ENCODE measurements at regions not wholly inside any gene's neighbourhood (a gene's known extent, or its start where the extent isn't known, plus 50 kb on each side); places are given as distances from the start of the nearest gene placed in this dataset.
"Not testable (repeated sequence)": the region's sequence is repeated elsewhere in the genome, so short reads cannot be mapped to it uniquely, and the experiment has no call there.

DNA sequence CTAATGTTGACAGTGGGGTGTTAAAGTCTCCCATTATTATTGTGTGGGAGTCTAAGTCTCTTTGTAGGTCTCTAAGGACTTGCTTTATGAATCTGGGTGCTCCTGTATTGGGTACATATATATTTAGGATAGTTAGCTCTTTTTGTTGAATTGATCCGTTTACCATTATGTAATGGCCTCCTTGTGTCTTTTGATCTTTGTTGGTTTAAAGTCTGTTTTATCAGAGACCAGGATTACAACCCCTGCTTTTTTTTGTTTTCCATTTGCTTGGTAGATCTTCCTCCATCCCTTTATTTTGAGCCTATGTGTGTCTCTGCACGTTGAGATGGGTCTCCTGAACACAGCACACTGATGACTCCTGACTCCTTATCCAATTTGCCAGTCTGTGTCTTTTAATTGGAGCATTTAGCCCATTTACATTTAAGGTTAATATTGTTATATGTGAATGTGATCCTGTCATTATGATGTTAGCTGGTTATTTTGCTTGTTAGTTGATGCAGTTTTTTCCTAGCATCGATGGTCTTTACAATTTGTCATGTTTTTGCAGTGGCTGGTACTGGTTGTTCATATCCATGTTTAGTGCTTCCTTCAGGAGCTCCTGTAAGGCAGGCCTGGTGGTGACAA is 188.9 kb downstream of the TTC6 start:
- not testable (repeated sequence) for DNase-seq (ENCODE audit: extremely low spot score, insufficient read length, low read depth); FAIRE-seq

DNA sequence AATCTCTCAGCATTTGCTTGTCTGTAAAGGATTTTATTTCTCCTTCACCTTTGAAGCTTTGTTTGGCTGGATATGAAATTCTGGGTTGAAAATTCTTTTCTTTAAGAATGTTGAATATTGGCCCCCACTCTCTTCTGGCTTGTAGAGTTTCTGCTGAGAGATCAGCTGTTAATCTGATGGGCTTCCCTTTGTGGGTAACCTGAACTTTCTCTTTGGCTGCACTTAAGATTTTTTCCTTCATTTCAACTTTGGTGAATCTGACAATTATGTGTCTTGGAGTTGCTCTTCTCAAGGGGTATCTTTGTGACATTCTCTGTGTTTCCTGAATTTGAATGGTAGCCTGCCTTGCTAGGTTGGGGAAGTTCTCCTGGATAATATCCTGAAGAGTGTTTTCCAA is 189.4 kb downstream of the TTC6 start:
- not testable (repeated sequence) for FAIRE-seq

DNA sequence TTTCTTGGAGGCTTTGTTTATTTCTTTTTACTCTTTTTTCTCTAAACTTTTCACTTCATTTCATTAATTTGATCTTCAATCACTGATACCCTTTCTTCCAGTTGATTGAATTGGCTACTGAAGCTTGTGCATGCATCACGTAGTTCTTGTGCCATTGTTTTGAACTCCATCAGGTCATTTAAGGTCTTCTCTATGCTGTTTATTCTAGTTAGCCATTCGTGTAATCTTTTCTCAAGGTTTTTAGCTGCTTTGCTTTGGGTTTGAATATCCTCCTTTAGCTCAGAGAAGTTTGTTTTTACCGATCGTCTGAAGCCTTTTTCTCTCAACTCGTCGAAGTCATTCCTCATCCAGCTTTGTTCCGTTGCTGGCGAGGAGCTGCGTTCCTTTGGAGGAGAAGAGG is 189.9 kb downstream of the TTC6 start:
- DNase-seq (ENCODE audit: extremely low spot score, insufficient read length, low read depth); FAIRE-seq: not testable (repeated sequence)

More for the DNA sequence above, 189.4 kb downstream of the TTC6 start:
- DNase-seq (ENCODE audit: extremely low spot score, insufficient read length, low read depth), result not testable (repeated sequence)

DNA sequence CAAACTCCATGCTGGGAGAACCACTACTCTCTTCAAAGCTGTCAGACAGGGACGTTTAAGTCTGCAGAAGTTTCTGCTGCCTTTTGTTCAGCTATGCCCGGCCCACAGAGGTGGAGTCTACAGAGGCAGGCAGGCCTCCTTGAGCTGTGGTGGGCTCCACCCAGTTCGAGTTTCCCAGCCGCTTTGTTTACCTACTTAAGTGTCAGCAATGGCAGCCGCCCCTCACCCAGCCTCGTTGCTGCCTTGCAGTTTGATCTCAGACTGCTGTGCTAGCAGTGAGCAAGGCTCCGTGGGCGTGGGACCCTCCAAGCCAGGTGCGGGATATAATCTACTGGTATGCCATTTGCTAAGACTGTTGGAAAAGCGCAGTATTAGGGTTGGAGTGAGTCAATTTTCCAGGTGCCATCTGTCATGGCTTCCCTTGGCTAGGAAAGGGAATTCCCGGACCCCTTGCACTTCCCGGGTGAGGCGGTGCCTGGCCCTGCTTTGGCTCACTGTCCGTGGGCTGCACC is 190.7 kb downstream of the TTC6 start:
- not testable (repeated sequence) for FAIRE-seq; DNase-seq (ENCODE audit: extremely low spot score, insufficient read length, low read depth)

DNA sequence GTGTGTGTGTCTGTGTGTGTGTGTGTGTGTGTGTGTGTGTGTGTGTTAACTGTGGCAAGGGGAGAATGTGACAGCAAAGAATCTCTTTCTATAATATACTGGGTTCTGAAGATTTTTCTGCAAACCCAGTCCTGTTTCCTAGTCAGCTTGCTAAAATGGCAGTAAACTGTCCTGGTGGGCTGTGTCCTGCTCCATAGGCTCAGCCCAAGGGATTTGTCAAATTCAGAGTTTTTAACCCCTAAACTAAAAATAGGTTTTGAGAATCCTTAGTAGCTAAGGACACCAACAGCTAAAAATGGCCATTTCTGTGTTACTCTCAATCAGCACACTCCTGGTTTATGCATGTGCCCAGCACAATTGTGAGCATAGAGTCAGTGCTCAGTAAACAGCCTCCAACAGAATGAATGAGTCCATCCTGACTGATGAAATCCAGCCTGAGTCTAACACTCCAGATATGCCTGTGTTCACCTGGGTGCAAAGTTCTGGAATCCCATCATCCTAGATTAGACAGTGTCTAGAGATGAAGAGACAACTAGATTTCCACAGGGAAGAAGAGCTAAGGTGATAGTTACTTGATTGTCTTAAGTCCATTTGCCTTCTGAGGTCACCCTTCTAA is 192.6 kb downstream of the TTC6 start:
- no peak for DNase-seq (ENCODE audit: extremely low spot score, insufficient read length, low read depth)
- FAIRE-seq, result no peak

DNA sequence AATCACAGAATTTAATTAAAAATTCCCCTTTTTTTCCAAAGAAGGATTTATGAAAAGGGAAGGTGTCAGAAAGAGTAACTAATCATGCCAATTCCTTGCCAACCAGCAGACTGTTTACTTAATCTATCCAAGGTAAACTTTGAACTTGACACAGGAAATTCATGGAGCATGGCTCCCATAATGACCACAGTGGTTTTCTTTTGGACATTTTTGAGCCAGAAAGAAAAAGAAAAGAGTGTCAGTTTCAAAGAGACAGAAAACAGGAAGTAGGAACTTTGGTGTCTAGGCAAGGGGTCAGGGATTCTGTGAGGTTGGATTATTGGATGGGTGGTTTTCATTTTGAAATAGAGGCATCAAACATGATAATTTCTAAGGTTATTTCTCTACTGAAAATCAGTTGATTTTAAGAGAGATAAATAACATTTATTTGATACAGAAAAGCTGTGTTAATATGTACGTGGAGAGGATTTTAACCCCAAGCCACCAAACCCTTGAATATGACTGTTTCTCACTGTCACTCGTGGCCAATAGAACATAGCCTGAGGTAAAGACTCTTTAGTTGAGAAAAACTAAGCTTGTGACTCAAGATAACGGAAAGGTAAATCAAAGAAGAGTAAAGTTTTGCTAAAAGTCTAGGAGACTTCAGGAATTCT is 196.1 kb downstream of the TTC6 start:
- DNase-seq (ENCODE audit: extremely low spot score, insufficient read length, low read depth) (no peak), FAIRE-seq (no peak)

DNA sequence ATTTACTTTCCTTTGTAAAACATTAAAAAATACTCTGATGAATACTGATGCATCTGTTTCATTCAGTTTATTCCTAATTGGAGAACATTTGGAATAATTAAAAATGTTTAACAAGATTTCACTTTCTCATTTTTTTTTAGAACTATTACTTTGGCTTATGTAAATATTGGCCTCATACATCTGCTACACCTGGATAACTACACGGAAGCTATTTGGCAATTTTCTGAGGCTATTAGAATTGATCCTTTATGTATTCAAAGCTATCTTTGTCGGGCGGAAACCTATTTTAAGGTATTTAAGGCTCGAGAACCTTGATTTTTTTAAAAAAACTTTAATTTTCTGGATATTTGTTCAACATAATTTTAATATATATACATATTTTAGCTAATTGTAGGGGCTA is 196.7 kb downstream of the TTC6 start:
- FAIRE-seq, result no peak
- no peak for DNase-seq (ENCODE audit: extremely low spot score, insufficient read length, low read depth)

DNA sequence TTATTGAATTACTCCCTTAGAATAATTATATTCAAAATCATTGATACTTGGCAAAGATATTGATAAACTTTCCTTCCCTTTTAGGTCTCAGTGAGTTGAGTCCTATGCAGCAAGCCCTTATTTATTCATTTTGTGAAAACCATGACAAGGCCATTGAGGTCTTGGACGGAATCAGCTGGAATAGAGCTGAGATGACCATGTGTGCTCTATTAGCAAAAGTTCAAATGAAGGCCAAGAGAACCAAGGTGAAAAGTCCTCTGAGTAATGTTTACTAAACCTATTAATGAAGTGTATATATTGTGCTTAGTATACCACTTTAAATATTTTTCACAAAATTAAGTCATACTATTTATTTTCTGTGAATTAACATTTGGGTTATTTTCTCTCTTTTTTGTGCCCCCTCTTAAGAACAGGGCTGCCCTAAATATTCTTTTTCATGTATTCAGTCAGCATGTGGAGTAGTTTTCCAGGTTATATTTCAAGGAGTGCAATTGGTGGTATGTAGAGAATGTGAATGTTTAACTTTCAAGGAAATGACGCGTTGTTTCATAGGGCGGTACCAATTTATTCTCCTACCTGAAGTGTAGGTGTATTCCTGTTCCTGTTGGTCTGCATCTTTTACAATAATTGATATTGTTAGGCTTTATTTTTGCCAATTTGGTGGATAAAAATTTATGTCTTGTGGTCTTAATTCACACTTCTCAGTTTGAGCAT is 201.4 kb downstream of the TTC6 start:
- DNase-seq (ENCODE audit: extremely low spot score, insufficient read length, low read depth) (no peak), FAIRE-seq (no peak)

DNA sequence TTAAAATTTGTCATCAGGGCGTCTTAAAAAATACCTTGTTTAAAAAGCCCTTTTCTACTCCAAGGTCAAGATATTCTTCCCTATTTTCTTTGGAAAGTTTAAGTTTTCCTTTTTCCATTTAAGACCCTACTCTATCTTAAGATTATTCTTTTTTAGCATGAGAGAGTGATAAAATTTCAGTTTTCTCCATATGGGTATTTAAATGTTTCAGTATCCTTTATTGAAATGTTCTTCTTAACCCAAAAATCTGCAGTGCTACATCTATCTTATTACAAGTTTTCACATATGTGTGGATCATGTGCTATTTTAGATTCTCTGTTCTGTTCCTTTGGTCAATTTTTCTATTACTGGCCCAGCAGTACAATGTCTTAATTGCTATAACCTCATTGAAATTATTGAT is 202.2 kb downstream of the TTC6 start:
- no peak for FAIRE-seq

DNA sequence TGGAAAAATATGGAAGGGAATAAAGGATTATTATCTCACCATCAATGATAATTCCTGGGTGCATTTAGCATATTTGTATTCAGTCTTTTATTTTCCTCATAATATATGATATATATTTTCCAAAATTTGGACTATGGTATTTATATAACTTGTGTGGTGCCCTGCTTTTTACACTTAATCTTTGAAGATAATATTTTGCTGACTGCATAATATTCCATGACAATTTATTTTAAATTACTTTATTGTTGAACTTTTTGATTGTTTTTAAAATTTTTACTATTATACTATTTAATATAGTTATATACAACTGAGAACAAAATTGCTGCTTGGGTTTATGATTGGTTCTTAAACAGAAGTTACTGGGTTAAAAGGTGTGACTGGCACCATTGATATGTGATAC is 212.3 kb downstream of the TTC6 start:
- DNase-seq (ENCODE audit: extremely low spot score, insufficient read length, low read depth), result no peak
- FAIRE-seq, result no peak

More for the DNA sequence above, 202.2 kb downstream of the TTC6 start:
- no peak for DNase-seq (ENCODE audit: extremely low spot score, insufficient read length, low read depth)

DNA sequence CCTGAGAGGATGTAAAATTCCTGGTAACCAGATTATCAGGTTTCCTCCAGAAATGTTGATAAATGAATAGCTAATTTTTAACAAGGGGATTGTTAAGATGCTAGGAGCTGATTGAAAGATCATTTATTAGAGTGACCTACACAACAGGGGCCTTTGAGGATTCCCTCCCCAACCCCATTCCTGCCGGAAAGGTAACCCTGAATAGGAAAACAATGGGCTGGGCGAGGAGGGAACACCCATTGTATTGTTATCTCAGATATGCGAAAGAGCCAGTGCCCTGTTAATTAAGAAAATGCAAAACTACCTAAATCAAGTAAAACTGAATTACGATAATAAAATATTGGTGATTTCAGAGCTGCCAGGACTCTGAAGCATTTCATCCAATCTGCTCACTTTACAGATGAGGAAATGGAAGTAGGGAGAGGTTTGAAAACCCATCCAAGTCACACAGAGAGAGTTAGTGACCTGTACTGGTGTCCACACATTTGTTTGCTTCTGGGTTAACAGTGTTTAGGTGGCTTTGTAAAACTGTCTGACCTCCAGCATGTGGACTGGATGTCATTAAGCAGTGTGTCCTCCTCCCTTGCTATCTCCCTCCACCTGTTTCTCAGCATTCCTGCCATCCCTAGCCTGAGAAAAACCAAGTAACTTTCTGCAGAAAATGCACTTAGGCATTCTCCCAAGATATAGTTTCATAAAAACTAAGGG is 214.8 kb downstream of the TTC6 start:
- FAIRE-seq (no peak), DNase-seq (ENCODE audit: extremely low spot score, insufficient read length, low read depth) (no peak)

DNA sequence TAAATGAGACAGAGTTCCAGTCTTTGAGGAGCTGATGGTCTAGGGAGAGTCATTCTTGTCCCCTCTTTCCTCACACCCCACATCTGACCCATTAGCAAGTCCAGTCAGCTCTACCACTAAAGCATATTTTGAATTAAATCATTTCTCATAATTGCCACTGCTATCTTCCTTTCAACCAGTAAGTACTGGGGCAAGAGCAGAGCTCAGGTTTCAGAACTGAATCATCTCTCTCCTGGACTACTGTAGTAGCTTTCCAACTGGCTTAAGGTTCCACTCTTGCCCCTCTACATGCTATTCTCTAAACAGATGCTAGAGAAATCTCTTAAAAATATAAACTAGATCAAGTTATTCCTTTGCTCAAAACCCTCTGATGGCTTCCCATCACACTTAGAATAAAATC is 218.3 kb downstream of the TTC6 start:
- DNase-seq (ENCODE audit: extremely low spot score, insufficient read length, low read depth), result no peak
- no peak for FAIRE-seq

DNA sequence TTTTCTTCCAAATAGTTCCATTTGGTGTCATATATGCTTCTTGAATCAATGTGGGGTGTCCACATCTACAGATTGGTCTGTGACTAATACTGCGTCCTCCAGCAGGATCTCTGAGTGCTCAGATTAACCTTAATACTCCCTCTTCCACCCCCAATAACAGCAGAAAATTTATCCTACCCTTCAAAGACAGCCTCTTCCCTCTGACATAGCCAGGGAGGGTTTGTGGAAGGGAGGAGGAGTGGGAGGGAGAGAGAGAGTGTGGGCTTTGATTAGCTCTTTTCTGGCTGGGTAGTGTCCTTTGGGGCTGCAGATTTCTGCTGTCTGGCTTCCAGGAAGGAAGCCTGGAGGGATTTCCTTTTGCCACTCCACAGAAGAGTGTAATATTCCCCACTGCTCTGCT is 220.7 kb downstream of the TTC6 start:
- no peak for DNase-seq (ENCODE audit: extremely low spot score, insufficient read length, low read depth)
- no peak for FAIRE-seq

DNA sequence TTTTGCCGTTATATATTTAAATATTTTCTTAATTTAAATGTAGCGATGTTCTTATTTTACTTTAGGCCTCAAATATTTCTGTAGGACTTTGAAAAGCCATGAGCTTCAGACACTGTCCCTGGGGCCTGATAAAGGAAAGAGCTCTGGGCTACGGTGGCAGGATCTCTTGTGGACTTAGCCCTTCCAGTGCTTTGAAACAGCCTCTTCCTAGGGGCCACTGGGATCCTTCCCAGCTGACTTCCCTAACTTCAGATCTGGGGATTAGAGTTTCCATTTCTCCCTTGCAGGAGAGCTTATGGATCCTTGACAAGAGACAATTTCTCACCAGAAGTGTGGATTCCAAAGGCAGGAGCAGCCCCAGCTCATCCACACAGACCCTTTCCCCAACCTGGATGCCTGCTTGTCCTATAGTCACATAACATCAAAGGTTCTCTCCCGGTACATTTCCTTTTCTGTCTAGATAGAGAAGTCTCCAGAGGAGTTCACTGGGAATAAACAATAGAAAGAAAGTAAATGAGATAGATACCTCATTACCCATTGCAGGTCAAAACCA is 221.4 kb downstream of the TTC6 start:
- no peak for DNase-seq (ENCODE audit: extremely low spot score, insufficient read length, low read depth)
- no peak for FAIRE-seq

DNA sequence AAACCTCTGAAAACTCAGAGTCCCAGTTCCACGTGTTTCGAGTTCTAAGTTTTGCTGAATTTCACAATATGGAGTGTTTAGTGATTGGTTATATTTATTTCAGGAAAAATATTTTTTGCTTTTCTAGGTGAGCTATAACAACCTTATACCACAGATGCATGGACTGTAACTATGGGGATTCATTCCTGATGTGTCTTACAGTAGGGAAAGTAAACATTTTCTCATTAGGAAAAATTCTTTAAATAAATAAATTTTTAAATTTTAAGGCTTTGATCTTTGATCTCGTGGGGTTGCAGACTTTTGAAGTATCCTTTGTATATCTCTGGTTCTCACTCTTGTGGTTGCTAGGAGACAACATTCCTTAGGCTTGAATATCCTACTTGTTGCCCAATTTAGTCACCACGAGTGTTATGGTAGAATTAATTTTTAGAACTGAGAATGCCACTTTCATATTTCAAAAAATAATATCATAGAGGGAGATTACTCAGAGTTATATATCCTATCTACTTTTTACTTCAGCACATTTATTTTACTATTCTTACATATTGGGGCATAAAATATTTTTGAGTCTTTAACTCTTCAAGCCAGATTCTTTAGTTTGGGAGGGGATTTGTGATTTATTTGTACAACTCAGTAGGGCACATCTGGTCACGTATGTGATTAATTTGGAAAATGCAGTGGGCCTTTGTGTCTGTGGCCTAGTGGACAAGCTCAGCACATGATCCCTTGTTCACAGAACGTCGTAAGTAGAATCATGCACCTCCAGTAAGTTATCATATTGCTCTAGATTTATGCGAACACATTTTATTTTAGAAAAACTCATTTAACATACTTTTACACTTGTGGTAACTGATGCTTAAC is 224.0 kb downstream of the TTC6 start:
- FAIRE-seq, result no peak

DNA sequence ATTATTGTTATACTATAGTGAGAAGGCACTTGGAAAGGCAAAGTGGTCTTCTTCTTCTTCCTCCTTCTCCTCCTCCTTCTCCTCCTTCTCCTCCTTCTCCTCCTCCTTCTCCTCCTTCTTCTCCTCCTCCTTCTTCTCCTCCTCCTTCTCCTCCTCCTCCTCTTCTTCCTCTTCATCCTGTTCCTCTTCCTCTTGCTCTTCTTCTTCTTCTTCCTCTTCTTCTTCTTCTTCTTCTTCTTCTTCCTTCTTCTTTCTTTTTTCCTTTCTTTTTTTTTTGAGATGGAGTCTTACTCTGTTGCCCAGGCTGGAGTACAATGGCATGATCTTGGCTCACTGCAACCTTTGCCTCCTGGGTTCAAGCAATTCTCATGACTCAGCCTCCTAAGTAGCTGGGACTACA is 225.4 kb downstream of the TTC6 start:
- FAIRE-seq; DNase-seq (ENCODE audit: extremely low spot score, insufficient read length, low read depth): not testable (repeated sequence)

More for the DNA sequence above, 224.0 kb downstream of the TTC6 start:
- DNase-seq (ENCODE audit: extremely low spot score, insufficient read length, low read depth), result no peak

DNA sequence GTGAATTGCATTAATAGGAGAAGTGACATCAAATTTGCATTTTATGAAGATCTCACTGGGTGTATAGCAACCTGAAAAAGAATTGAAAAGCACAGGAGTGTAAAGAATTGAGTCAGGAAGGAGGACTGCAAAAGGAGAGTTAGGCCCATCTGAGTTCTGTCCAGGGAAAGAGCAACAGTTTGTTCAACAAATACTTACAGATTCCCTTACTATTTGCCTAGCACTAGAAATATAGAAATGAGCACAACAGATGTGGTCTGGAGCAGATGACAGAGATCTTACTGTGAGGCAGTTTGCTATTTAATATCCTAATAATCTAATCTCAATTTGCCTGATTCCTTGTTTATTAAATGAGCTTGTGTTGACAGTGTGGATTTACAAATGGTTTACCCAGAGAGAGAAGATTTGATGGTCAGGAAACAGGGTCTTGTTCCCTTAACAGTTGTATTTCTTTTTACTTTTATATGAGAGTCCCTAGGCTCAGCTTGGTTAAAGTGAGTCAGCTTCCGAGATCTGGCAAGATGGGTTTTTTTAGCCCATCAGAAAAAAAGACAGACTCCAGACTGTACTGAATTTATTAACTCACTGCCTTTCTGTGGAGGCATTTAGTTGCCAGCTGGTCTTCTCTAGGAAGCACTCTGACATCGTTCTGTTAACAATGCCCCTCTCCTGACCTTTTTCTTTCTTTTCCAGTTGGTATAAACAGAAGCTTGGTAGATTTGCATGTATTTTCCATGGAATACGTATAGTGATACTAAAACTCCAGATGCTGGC is 229.7 kb downstream of the TTC6 start:
- FAIRE-seq, result no peak
- no peak for DNase-seq (ENCODE audit: extremely low spot score, insufficient read length, low read depth)

DNA sequence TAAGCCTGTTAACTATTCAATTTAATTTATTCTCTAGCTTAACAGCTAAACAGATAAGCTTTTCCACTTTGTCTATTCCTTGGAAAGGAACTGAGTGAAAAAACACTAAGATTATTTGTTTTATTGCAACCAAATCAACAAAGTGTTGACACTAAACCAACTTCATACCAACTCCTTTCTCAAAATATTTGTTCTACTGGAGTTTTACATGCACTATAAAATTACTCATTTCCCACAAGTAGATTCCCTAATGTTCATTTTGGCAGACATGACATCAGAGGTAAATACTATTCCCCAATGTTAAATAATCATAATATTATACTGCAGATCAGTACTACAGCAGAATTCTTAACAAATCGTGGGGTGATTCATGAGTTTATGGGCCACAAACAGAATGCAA is 231.4 kb downstream of the TTC6 start:
- FAIRE-seq (no peak), DNase-seq (ENCODE audit: extremely low spot score, insufficient read length, low read depth) (no peak)

Measured in GM18507 (cell line).